Pulmonary artery endothelial cell (primary cell): ENCODE measurements at regions not wholly inside any gene's neighbourhood (a gene's known extent, or its start where the extent isn't known, plus 50 kb on each side); places are given as distances from the start of the nearest gene placed in this dataset.

Experiments used
- DNase-seq: peaks from one replicate; pipeline ENCODE4 v3.0.0-alpha.2; 2011; ENCODE audit warnings: low read depth, low spot score

GRCh38 chr13:85241060-85241459, 558.2 kb downstream of the SLITRK6 start:
- DNase-seq: no peak

DNA sequence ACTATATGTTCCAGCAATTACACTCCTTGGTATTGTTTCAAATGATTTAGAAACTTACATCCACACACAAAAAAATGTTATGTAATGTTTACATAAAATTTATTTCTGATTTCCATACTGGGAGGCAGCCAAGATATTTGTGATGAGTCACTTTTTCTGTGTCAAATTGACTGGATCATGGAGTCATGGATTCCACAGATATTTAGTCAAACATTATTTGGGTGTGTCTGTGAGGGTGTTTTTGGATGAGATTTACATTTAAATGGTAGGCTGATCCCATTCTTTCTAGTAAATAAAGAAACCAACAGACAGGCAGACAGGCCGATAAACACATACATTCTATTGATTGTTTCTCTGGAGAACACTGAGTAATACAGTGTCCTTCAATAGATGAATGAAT, 562.8 kb downstream of the SLITRK6 start:
- DNase-seq: no peak

- DNase-seq: no peak
These were observed 568.5 kb downstream of the SLITRK6 start for GRCh38 chr13:85230691-85231093.

DNA sequence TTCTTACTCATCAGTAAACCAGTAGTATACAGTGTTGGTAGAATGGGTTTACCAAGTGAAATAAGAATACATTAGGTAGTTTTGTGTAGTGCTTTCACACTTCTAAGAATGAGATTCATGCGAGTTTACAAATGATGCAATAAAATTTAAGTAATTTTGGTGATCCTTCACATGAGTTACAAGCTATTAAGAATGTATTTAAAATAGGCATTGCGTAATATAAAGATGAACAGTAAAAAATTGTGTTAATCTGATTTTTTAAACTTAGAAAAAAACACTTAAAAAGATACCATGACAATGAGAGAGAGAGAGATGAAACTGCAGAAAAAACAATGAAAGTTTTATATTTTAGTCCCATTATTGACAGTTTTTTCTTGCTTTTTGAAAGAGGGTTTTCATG, 570.5 kb downstream of the SLITRK6 start:
- no peak for DNase-seq

DNA sequence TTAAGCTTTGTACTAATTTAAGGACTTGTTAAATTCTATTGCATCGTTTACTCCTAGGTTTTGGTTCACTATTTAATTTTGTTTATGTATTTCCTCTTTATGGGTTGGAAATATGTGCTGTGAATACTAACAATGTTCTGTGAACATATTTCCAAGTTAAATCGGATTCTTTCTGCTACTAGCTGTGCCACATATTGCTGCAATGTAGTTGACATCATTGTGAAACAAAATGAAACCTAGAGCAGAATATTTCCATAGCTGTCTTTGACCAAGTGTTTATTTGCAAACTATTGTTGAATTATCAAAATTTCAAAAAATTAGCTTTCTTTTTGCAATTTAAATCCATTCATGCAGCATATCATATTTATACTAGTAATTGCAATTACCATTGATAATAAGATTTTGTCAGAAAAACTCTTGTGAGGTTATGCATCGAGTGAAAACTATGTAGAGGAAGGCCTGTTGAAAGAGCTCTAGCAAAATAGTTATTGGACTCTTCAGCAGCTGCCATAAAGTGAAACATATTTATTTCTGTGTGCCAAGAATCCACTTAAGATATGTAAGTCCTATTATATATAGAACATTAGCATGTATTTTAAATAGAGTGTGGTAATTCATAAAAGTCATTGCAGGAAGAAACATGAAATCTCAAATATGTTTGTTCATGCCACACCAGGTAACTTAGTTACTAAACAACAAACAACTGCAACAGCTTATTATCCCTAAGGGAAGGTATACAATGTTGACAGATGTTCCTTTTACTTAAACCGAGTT, 575.1 kb downstream of the SLITRK6 start:
- DNase-seq: no peak

DNA sequence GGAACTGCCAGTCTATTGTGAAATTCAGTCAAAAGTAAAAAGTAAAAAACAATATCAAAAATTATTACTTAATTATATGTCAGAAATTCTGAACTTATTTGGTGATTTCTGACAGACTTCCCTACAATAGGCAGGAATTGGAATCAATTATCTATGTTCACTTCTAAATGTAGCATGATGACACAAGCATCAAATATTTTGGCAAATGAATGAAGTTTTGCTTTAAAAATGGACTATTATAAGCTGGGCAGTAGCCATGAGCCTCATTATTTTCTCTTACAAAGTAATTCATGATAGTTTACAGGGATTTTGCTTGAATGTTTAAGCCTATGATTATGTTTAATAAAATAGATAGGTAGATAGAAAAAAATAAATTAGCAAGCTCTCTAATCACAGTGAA, 582.6 kb downstream of the SLITRK6 start:
- DNase-seq: no peak

DNA sequence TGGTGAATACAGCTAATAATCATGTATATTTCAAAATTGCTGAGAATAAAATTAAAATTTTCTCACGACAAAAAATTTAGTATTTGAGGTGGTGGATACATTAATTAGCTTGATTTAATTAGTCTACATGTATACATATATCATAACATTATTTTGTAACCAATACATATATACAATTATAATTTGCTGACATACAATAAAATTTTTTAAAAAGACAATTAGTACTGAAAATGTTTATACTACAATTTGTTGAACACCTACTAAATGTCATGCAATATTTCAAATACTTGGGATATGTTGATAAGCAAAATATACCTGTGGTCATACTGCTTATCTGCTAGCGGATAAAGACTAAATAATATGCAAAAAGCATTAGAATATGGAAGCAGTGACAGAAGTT, 586.5 kb downstream of the SLITRK6 start:
- no peak for DNase-seq

DNA sequence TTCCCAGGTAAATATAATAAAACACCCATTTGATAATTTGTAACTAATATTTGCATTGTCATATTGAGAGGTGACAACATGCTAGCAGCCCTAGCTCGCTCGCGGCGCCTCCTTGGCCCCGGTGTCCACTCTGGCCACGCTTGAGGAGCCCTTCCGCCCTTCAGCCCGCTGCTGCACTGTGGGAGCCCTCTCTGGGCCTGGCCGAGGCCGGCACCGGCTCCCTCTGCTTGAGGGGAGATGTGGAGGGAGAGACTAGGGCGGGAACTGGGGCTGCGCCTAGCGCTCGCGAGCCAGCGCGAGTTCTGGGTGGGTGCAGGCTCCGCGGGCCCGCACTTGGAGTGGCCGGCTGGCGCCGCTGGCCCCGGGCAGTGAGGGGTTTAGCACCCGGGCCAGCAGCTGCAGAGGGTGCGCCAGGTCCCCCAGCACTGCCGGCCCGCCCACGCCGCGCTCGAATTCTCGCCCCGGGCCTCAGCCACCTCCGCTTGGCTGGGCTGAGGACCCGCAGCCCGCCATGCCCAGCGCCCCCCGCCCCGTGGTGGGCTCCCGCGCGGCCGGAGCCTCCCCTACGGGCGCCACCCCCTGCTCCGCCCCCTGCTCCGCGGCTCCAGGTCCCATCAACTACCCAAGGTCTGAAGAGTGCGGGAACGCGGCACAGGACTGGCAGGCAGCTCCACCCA, 594.4 kb downstream of the SLITRK6 start:
- no peak for DNase-seq

- no peak for DNase-seq
These were observed 601.8 kb downstream of the SLITRK6 start for GRCh38 chr13:85197431-85197830.

- DNase-seq: no peak
These were observed 604.7 kb downstream of the SLITRK6 start for GRCh38 chr13:85194482-85194881.

GRCh38 chr13:85191996-85192718, 607.1 kb downstream of the SLITRK6 start:
- no peak for DNase-seq

GRCh38 chr13:85186356-85187045, 612.7 kb downstream of the SLITRK6 start:
- DNase-seq: no peak

DNA sequence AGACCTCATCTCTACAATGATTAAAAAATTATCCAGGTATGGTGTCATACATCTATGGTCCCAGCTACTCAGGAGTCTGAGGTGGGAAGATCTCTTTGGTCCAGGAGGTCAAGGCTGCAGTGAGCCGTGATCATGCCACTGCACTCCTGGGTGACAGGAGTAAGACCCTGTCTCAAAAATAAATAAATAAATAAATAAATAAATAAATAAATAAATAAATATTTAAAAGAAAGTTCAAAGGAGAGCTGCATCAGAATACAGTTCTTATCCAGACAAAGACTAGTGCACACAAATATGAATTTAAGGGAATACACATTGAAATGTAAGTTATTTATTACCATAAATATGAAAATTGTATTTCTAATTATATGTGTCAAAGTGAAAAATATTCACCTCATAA, 624.9 kb downstream of the SLITRK6 start:
- DNase-seq: no peak

- DNase-seq: no peak
These were observed 628.8 kb downstream of the SLITRK6 start for GRCh38 chr13:85170372-85170771.

DNA sequence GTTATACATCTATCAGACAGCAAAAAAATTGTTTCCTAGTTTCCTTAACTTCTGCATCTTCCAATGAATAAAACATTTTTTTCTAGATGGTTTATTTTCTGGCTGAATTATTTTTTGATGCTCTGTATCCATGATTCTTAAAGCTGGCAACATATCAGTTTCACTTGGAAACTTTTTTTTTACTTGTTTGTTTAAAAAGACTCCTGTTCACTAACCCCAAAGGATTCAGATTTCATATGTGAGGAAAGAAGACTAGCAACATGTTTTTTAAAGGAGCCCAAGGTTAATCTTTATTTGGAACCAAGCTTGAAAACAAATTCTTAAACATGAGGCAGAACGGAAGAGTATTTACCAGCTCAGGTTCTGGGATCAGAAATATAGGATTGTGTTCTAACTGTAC, 632.3 kb downstream of the SLITRK6 start:
- DNase-seq: no peak

- DNase-seq: no peak
These were observed 636.2 kb downstream of the SLITRK6 start for GRCh38 chr13:85163063-85163462.

GRCh38 chr13:85148009-85148408, 651.2 kb downstream of the SLITRK6 start:
- DNase-seq: no peak

GRCh38 chr13:85142351-85142927, 656.8 kb downstream of the SLITRK6 start:
- no peak for DNase-seq

GRCh38 chr13:85141401-85141800, 657.8 kb downstream of the SLITRK6 start:
- no peak for DNase-seq

DNA sequence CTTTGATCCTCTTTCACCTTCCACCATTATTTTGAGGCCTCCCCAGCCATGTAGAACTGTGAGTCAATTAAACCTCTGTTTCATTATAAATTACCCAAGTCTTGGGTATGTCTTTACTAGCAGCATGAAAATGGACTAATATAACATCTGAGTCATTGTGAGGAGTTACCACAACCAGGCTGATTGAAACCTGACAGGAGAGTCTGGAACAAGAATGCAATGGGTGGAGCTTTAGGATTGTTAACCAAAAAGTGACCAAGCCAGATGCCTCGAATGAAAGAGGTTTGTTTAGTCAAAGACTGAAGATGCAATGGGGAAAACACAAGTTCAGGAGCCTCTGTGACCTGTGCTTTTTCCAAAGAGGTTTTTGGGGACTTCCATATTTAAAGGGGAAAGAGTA, 659.0 kb downstream of the SLITRK6 start:
- no peak for DNase-seq

DNA sequence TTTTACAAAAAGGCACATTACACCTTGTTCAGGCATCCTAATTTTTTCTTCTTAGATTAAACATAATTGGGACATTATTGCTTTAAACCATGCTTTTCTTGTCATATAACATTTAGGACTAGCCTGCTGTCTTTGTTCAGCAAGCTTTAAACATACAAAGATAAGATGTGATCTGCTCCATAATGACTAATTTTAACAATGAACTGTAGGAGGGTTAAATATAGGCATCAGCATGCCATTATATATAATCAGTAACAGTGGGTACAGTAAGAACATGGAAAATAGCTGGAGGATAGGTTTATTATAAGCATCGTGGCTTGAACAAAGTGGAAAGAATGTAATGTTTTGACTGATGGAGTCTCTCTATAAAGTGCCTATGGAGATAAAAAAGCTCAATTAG, 661.7 kb downstream of the SLITRK6 start:
- no peak for DNase-seq

DNA sequence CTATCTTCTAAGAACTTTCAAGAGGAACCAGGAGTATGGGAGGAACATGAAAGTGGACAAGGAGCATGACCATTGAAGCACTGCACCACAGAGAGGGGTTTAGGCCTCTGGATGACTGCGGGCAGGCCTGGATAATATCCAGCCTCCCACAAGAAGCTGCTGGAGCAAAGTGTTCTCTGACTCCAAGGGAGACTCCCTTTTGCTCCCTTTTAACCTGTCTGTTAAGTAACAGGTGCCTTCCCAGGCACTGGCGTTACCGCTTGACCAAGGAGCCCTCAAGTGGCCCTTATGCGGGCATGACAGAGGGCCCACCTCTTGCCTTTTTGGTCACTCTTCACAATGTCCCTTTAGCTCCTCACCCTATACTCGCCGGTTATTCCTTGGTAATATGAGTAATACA, 666.2 kb downstream of the SLITRK6 start:
- no peak for DNase-seq
